Fibroblast of skin of left biceps (primary cell): ENCODE measurements at regions not wholly inside any gene's neighbourhood (a gene's known extent, or its start where the extent isn't known, plus 50 kb on each side); places are given as distances from the start of the nearest gene placed in this dataset.

Source experiments
- DNase-seq, 2 experiments: peaks; one replicate each; pipeline ENCODE4 v3.0.0-alpha.2; 2013; ENCODE audit warnings: low read depth in 2 of 2

DNA sequence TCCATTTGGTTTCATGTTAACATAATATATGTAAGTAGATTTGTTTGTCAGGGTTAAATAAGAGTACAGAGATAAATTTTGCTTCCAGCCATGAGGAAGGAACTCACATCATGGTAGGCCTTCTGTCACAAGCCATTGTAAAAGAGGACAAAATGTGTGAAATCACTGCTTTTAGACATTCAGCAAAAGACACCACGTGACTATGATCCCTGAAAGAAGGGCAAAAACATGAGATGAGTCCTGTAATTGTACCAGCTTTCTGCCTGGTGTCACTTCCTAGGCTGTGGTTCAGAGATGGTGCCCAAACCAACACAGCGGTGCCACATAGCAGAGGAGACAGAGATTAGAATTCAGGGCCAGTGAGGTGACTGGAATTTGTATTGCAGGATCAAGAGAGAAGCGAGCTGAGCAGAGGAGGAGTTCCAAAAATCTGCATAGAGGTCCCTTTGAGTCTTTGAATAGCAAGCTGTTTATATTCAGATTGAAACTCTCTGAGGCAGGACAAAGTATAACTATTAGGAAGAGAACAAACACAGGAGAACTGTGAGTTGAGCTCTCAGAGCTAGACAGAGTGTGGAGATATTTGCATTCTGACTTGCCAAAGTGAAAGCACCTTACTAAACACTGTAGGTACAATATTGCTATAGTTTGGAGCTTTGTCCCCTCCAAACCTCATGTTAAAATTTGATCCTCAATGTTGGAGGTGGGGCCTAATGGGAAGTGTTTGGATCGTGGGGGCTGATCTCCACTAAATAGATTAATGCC is 52.6 kb upstream of the PDE7B start:
- DNase-seq, result no peak
